CD4-positive, alpha-beta T cell (primary cell): ENCODE measurements at regions not wholly inside any gene's neighbourhood (a gene's known extent, or its start where the extent isn't known, plus 50 kb on each side); places are given as distances from the start of the nearest gene placed in this dataset.
A peak's percentile ranks its signal among the peaks of the same experiment; 100 is the strongest.
"Not testable (repeated sequence)": the region's sequence is repeated elsewhere in the genome, so short reads cannot be mapped to it uniquely, and the experiment has no call there.

ENCODE experiments used
- ATAC-seq: fragments of 200-7000 bp; cut with Tn5 transposase; one replicate; pipeline ENCODE4 v1.10.0; 2022; ENCODE audit warnings: mild to moderate bottlenecking; ENCODE audit not compliant: poor library complexity
- CTCF ChIA-PET: fragments of 350-600 bp; sonication (Branson Sonifier 250); formaldehyde crosslinking; loops from one replicate; lab custom pipeline; 2021; ENCODE audit warnings: antibody characterized with exemption, inconsistent platforms; lab: Charles Lee
- POLR2A ChIA-PET: fragments of 350-600 bp; sonication (Branson Sonifier 250); formaldehyde crosslinking; loops from one replicate; lab custom pipeline; 2021; ENCODE audit warnings: antibody characterized with exemption, inconsistent platforms; lab: Charles Lee
- DNase-seq, 14 experiments: peaks; one replicate each; pipeline ENCODE4 v3.0.0-alpha.2; 2013 to 2020; ENCODE audit warnings: mixed read lengths in 2 of 14
- H3K27ac ChIP-seq, 2 donors: one replicate each; pipeline versions ENCODE4 v1.5.1 to v1.7.0; 2013; ENCODE audit warnings: low read length in 2 of 2, low read depth in 1 of 2, mild to moderate bottlenecking in 1 of 2
- H3K27me3 ChIP-seq, 2 experiments: 1 replicate in 1 of 2; 2 replicates in 1 of 2; pipeline versions ENCODE4 v1.6.1 to v1.7.0; 2013; ENCODE audit warnings: low read length in 2 of 2, control low read depth in 1 of 2, mild to moderate bottlenecking in 1 of 2, moderate library complexity in 1 of 2; ENCODE audit not compliant: insufficient read depth in 2 of 2, control insufficient read depth in 1 of 2
- H3K36me3 ChIP-seq: one replicate; pipeline ENCODE4 v1.6.1; 2013; ENCODE audit warnings: low read length, control low read depth; ENCODE audit not compliant: insufficient read depth
- H3K4me1 ChIP-seq: one replicate; pipeline ENCODE4 v1.6.1; 2013; ENCODE audit warnings: low read length, control low read depth; ENCODE audit not compliant: insufficient read depth
- H3K4me3 ChIP-seq: one replicate; pipeline ENCODE4 v1.5.1; 2013; ENCODE audit warnings: mild to moderate bottlenecking, low read length, moderate library complexity
- H3K9me3 ChIP-seq, 2 experiments: 1 replicate in 1 of 2; 2 replicates in 1 of 2; pipeline versions ENCODE4 v1.6.1 to v1.7.0; 2013; ENCODE audit warnings: low read length in 2 of 2, mild to moderate bottlenecking in 2 of 2, control low read depth in 1 of 2, moderate library complexity in 1 of 2; ENCODE audit not compliant: control insufficient read depth in 1 of 2, insufficient read depth in 1 of 2
- H3K27ac Mint-ChIP-seq: one replicate; pipeline ENCODE4 v1.8.0; 2020; ENCODE audit warnings: mixed read lengths
- H3K27me3 Mint-ChIP-seq: one replicate; pipeline ENCODE4 v1.8.0; 2021; ENCODE audit warnings: mixed read lengths
- H3K36me3 Mint-ChIP-seq: one replicate; pipeline ENCODE4 v1.8.0; 2021; ENCODE audit warnings: low read depth, mixed read lengths
- H3K4me1 Mint-ChIP-seq: one replicate; pipeline ENCODE4 v1.8.0; 2021; ENCODE audit warnings: low read depth, mixed read lengths
- H3K4me3 Mint-ChIP-seq: one replicate; pipeline ENCODE4 v1.8.0; 2020; ENCODE audit warnings: mild to moderate bottlenecking, mixed read lengths
- H3K9me3 Mint-ChIP-seq: one replicate; pipeline ENCODE4 v1.8.0; 2020; ENCODE audit warnings: mixed read lengths
- CTCF ChIP-seq: fragments of 200-600 bp; IDR thresholded peaks from one replicate; pipeline ENCODE4 v1.8.0; 2022; ENCODE audit warnings: antibody characterized with exemption, mild to moderate bottlenecking
- intact Hi-C, 2 experiments: fragments of 100-400 bp; cut with DNase I in 1 of 2; cut with micrococcal nuclease in 1 of 2; formaldehyde crosslinking; loops; one replicate each; pipeline versions ENCODE4 v1.15.1 to v1.9.0; 2023 to 2025; cut with DNase I, micrococcal nuclease

- H3K4me1 Mint-ChIP-seq: no peaks in the 10 kb centered on the region
- Histone ChIP-seq H3K27me3 (no peaks in the 10 kb centered on the region), H3K27ac (no peak overlapping the region), H3K4me1 (no peaks in the 10 kb centered on the region), H3K4me3 (no peak overlapping the region), H3K9me3 (peaks cover 0 to 9% of the 10 kb centered on the region in 2 experiments), H3K36me3 (no peaks in the 10 kb centered on the region)
- intact Hi-C loops: no loop called here
- no peaks in the 10 kb centered on the region for H3K27me3 Mint-ChIP-seq
- ChIA-PET CTCF (no interaction called here), POLR2A (no interaction called here)
- H3K36me3 Mint-ChIP-seq: no peaks in the 10 kb centered on the region
- ATAC-seq (no peak), DNase-seq (no peak)
- peaks cover 3% of the 10 kb centered on the region for H3K9me3 Mint-ChIP-seq
- no peak overlapping the region for H3K27ac Mint-ChIP-seq
- no peak for TF ChIP-seq CTCF
- no peak overlapping the region for H3K4me3 Mint-ChIP-seq
These were observed 647.8 kb downstream of the TAF11L14 start for GRCh38 chr5:18281947-18282581.

GRCh38 chr5:18285257-18285656, 651.0 kb downstream of the TAF11L14 start:
- no peak for TF ChIP-seq CTCF
- no peak for DNase-seq
- H3K27me3 Mint-ChIP-seq: no peaks in the 10 kb centered on the region
- H3K4me3 Mint-ChIP-seq: no peak overlapping the region
- Histone ChIP-seq H3K27me3 (no peaks in the 10 kb centered on the region), H3K4me3 (no peak overlapping the region), H3K36me3 (no peaks in the 10 kb centered on the region), H3K9me3 (peaks cover 0 to 9% of the 10 kb centered on the region in 2 experiments), H3K27ac (no peak overlapping the region), H3K4me1 (no peaks in the 10 kb centered on the region)
- intact Hi-C loops: no loop called here
- POLR2A ChIA-PET: no interaction called here
- no peak overlapping the region for H3K27ac Mint-ChIP-seq
- no peak for ATAC-seq
- peaks cover 2% of the 10 kb centered on the region for H3K9me3 Mint-ChIP-seq
- CTCF ChIA-PET: no interaction called here
- no peaks in the 10 kb centered on the region for H3K4me1 Mint-ChIP-seq
- H3K36me3 Mint-ChIP-seq: no peaks in the 10 kb centered on the region

- no peak for ATAC-seq
- Histone ChIP-seq H3K4me3 (no peak overlapping the region), H3K9me3 (peaks cover 0 to 9% of the 10 kb centered on the region in 2 experiments), H3K27me3 (no peaks in the 10 kb centered on the region), H3K4me1 (no peaks in the 10 kb centered on the region), H3K36me3 (no peaks in the 10 kb centered on the region), H3K27ac (no peak overlapping the region)
- no peaks in the 10 kb centered on the region for H3K9me3 Mint-ChIP-seq
- no peak for TF ChIP-seq CTCF
- no peaks in the 10 kb centered on the region for H3K27me3 Mint-ChIP-seq
- H3K27ac Mint-ChIP-seq: no peak overlapping the region
- no peaks in the 10 kb centered on the region for H3K4me1 Mint-ChIP-seq
- no peak for DNase-seq
- no peak overlapping the region for H3K4me3 Mint-ChIP-seq
- POLR2A ChIA-PET: no interaction called here
- no peaks in the 10 kb centered on the region for H3K36me3 Mint-ChIP-seq
- CTCF ChIA-PET: no interaction called here
- intact Hi-C loops: no loop called here
These were observed 657.9 kb downstream of the TAF11L14 start for GRCh38 chr5:18292146-18292545.

- DNase-seq: peak in 2 of 14 experiments; percentile 3 to 17
- H3K4me1 Mint-ChIP-seq, H3K9me3 ChIP-seq, H3K36me3 Mint-ChIP-seq, H3K4me3 ChIP-seq, ATAC-seq, H3K4me1 ChIP-seq, intact Hi-C loops, H3K27ac ChIP-seq, H3K36me3 ChIP-seq, H3K27me3 ChIP-seq, H3K27me3 Mint-ChIP-seq, H3K4me3 Mint-ChIP-seq, CTCF ChIA-PET, POLR2A ChIA-PET, H3K27ac Mint-ChIP-seq, H3K9me3 Mint-ChIP-seq: not testable (repeated sequence)
These were observed 661.4 kb downstream of the TAF11L14 start for GRCh38 chr5:18295696-18296095.
